Hippocampal formation (tissue), 2 donors: ENCODE measurements at regions not wholly inside any gene's neighbourhood (a gene's known extent, or its start where the extent isn't known, plus 50 kb on each side); places are given as distances from the start of the nearest gene placed in this dataset.

Experiments
- DNase-seq, 2 donors: peaks; one replicate each; lab custom pipeline; 2025; lab: John Stamatoyannopoulos, UW

DNA sequence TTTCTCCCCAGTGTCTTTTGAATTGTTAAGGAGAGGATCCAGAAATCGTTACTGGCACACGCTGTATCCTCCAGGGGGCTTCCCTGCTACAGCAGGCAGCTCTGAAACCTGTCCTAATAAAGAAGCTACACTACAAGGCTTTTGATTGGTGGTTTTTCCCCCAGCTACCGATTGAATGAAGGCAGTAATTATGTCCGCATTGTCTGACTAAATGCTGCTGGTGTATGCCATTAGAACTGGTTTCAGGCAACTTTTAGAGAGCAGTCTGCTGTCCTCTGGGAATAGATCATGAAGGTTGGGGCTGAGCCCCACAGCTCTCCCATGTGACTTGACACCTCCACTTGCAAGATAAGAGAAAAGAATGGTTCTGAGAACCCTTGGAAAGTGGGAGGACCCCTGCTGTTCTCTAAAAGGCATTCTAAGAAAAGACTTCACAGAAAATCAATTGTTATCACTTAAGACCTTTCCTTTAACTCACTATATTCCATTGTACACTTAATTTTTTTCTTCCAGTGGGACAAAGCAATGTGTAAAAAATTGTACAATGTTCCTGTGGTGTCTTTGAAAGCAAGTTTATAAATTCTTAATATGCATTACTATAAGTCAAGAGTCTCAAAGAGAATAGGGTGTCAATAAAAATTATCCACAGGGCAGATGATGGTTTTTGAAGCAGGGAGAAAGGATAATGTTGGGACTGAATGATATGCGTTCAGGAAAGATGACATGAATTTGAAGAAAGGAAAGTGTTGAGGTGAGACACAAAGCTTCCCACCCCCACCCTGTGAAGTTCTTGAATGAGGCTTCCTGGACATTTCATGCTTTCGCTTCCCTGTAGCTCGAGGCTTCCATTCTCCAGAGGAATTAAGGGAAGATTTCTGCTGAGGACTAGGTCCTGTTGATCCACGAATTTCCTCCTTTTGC, 53.0 kb upstream of the DAZL start:
- no peak for DNase-seq

DNA sequence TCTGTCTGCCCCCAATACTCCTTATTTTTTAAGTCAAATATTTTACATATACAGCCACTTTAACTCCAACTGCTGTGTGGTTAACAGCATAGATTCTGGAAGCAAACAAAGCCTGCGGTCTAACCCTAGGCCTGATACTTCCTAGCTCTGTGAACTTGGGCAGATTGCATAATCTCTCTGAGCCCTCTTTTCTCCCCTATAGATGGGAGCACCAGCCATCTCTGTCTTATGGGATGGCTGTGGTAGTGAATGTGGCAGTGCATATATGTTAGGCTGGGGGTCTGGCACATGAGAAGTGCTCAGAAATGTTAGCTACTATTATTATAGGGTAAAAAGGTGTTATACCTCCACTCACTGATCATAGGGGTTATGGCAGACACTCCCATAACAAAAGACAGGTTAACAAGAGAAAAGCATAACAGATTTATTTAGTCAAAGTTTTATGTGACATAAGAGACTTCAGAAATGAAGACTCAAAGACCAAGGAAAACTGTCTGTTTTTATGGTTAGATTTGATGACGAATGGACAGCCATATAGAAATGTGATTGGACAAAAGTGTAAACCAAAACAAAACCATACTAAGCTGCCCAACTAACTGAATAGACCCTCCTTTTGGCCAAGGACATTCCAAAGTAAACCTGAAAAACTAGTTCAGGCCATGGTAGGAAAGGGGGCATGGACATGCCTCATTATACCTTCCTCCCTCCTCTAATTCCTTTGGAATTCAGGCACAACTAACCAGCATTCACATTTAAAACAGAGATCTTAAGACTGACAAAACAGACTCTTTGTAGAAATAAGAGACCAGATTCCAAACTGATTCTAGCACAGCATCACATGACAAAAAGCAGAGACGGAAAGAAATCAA, 53.9 kb upstream of the DAZL start:
- DNase-seq = no peak

DNA sequence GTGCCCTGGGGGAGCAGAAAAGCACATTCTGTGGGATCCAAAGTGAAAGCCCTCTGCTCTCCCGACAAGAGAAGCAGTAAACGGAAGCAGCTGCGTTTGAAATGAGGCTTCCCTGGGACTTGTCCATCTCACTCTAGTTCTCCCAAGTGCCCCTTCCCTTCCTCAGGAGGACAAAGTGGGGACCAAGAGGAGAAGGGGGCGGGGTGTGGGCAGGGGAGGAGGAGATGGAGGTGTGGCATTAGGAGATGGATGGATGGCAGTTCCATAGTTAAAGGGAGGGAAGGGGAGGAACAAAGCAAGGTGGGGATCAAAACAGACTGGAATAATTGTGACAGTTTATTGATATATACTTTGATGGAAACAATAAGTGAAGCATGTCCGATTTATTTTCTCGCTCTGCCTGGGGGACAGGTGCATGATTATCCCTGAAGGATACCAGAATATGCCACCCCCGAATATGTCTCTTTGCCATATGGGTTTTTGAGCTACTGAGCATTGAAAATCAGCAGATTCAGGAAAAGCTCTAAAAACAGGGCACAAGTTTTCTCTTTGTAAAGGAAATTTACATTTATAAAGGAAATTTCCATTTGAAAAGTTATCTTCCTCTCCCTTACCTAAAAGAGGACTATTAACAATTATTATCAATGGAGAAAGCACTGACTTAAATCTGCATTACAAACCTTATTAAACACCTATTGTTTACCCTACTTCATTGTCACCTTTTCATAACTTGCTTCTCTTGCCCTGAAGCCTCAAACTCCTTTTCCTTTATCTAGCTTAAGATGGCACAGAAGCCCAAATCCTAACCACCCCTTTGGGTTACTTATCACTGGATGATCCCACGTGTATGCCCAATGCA, 58.9 kb upstream of the DAZL start:
- DNase-seq = no peak

DNA sequence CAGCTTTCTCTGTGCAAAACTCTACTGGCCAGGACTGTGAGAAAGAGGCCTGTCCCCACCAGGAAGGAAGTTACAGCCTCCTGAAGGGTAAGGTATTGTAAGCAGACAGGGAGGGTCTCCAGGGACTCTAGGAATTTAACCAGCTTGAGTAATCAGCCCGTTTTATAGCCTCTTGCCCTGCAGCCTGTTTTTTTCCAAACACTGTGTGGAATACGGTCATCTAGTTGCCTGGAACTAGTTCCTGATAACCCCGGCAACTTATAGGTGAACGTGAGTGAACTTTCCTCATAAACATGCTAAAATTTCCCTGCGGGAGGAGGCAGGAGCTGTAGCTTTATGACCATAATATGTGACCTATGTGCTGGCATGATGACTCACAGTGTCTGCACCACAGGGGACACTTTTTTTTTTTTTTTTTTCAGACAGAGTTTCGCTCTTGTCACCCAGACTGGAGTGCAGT, 60.1 kb upstream of the DAZL start:
- no peak for DNase-seq

DNA sequence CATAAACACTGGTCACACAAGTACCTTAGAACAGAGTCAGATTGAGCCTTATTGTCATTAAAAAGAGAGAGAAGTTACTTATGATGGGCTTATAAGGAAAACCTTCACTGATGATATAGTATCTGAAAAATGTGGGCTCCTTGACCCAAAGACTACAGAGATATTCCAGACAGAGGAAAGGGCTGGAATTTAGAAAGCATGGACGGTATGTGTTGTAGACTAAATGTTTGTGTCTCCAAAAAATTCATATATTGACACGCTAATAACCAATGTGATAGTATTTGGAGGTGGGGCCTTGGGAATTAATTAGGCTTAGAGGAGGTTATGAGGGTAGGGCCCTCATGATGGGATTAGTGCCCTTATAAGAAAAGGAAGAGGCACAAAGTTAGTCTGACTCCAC, 61.0 kb upstream of the DAZL start:
- DNase-seq = no peak

DNA sequence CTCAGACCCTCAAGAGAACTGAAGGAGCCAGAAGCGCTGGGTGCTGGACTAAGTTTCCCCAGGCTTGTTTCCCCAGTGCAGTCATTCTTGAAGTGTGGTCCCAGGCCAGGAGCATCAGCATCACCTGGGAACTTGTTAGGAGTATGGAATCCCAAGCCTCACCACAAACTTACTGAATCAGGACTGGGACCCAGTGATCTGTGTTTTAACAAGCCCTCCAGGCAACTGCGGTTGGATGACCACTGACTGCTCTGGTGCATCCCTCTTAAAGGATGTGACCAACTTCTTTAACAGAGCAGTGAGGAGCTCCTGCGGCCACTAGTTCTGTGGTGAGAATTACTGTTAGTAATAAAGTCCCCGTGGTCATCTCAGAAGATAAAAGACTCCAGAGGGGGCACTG, 62.4 kb upstream of the DAZL start:
- no peak for DNase-seq

DNA sequence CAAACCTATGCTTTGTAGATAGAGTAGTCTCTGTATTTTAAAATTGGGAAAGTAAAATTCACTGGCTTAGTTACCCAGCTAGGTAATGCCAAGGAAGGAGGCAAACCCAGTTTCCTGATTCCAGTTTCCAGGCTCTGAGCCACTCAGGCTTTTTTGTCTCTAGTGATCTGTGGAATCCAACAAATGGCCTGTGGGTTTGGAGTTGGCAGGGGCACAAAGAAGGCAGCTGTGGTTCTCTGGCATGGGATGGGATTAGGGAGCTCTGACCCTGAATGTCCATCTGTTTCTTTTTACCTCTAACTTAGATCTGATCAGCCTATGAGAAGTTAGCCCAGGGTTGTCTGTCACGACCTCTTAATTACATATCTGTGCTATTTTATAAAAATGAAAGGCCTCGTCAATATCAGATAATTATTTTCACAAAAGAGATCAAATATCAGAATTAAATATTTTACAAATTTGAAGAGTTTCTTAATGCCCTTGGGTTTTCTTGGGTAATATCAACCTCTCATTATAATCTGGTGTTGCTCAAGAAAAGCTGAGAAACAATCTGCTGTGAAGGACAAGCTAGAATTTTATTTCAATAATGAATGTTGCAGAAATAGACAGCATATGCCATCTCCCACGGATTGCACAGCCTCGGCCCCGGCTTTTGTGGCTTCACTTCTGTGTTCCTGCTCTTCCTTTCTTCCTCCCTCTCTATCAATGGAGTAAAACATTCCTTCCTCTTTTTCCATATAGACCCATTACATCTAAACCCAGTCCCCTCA, 63.7 kb upstream of the DAZL start:
- peak in 1 of 2 donors; percentile 28 for DNase-seq

DNA sequence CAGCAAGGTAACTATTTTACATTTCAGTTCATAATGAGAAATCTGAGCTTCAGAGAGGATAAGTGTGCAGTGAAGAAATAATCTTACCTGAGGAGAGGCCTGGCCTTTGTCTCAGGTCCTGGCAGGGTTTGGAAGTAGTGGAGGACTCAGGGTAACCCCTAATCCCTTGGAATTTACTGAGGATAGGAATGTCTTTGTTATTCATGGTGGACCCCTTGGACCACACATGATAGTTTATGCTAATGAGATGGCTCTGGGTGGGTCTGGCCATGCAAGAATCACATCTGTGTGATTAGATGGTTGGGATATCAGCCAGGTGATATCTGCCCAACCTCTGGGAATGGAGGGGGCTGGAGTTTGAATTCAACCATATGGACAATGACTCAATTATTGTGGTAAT, 65.0 kb upstream of the DAZL start:
- no peak for DNase-seq

DNA sequence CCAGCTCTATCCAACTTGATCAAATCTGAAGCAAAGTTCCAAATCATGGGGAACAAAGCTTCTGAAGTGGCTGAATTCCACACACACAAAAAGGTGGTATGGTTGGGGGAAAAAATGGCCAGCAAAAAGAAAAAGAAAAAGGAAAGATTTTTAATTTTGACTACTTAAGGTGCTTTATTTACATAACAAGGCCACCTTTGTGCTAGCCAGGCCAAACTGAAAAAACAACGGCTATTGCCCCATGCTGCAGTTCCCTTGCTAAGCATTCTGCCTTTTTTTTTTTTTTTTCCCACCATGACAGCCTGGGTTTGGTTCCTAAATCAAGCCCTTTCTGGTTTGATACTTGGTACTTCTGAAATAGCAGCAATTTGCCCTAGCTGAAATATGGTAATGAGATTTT, 66.5 kb upstream of the DAZL start:
- DNase-seq = no peak

DNA sequence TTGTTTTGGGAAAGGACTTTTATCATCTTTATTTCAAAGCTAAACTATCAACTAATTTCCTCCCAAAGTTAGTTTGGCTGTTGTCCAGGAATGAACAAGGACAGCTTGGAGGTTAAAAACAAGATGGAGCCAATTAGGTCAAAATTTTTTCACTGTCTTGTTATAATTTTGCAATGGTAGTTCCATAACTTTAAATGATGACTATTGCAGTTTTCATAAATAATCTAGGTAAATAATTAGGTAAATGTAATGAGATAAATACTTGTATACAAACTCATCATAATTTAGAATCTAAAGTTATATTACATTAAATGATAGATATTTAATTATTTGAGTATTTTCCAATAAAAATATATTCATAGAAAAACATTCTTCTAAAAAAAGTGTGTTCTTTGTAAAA, 68.3 kb upstream of the DAZL start:
- DNase-seq = no peak

DNA sequence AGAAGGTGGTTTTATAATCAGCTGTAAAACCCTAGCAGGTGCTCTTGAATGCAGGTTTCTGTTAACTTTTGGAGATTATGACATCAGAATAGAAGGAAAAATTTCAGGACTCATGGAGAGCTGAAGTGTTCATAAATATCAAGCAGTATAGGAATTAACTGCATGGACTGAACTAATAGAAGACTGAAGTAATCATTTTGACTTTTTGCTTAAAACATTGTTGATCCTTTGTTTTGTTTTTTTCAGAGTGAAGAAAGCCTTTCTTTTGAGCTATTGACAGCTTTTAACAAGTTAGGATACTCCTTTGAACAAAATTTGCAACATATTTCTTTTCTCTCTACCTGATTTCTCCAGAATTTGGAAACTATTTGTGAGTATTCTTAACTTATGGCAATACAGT, 70.6 kb upstream of the DAZL start:
- no peak for DNase-seq

DNA sequence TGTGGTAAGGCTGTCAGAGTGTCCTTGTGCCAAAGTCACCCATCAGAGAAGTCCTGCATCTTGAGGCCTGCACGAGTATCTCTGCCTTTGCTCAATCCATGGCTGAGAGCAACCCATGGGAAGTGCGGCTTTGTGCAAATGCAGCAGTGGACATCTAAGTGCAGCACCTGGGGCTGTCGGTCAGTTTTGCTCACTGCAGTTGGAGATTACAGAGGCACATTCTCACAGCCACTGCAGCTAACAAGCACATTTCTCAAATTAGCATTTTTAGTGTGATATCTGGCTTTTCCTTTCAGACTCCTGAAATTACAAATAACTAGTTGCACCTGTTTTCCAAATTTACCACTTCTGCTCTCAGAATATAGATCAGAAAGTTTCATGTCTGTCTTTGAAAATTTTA, 81.5 kb upstream of the DAZL start:
- DNase-seq = no peak

DNA sequence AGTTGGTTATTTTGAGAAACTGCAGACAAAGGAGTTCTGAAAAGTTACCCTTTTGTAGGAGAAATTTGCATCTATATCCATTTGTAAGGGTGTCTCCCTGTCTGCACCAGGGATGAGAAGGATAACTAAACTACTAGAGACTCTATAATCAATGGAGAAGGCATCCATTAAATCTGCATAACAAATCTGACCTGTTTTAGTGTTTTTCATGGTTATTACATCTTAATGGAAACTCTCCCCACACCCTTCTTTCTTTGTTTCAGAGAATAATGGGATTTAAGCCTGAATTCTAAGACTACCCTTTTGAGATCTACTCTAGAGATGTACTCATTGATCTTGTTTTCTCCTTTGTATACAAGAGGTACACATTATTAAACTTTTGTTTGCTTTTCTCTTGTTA, 82.0 kb upstream of the DAZL start:
- no peak for DNase-seq

DNA sequence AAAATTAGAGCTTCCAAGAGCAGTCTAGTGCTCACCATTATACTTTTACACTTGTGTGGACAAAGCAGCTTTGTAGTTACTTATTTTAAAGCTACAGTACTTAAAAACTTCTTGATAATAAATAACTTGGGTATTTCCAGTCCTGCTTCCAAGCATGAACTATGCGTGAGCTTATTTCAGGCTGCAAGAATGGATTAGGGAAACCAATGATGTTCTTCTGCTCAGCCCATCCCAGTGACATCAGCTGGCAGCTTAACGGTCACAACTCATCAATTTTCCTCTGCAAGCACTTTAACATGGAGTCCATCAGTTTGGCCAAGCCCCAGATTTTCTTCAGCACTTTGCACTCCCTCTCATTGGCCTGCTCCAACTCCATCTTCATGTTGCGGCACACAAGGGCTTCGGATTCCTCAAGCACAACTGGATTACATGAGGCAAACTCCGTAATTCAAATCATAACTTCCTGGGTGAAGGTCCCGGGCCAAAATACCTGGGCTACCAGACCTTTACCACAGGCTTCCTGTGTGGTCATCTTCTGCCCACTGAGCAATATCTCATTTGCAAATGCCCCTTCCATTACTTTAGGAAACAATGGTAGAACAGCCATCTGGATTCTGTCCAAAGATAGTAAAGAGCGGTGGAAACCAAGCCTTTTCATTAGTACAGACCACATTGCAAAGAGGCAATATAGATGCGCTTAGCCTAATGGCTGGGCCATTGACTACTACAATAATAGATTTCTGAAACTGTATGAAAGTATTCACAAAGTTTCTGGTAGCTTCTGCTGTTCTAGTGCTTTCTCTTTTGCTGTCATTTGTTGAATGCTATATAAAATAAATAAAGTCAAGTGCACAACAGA, 87.5 kb upstream of the DAZL start:
- DNase-seq = no peak

DNA sequence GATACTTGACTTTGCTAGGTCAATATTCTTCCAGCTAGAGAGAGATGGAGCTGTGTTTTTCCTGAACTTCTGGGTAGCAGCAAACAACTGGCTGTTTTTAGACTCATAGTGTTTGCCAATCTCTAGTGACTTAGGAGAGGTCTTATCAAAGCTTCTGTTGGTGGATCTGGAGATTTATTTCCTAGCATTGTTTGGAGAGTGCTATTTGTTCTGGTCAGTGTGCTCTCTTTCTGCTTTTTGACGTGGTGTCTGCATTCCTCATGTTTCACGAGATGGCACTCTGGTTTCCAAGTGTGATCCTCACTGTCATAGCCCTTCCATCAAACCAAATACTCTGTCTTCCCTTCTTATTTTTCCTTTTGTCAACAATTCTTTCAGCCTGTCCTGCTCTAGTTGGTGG, 88.6 kb upstream of the DAZL start:
- no peak for DNase-seq

DNA sequence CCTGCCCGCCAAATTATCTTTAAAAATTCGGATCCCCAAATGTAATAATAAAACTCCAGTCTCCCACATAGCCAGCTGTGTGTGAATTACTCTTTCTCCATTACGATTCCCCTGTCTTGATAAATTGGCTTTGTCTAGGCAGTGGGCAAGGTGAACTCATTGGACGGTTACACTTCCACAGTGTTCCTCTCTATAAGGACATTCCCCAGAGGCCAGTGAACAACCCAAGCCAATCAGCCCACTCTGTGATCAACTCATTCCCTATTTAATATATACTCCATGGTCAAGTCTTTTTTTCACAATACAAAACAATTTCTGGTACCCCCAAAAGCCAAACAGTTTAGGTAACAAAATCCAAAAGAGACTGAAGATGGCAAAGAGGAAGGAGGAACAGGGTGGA, 90.5 kb upstream of the DAZL start:
- no peak for DNase-seq

DNA sequence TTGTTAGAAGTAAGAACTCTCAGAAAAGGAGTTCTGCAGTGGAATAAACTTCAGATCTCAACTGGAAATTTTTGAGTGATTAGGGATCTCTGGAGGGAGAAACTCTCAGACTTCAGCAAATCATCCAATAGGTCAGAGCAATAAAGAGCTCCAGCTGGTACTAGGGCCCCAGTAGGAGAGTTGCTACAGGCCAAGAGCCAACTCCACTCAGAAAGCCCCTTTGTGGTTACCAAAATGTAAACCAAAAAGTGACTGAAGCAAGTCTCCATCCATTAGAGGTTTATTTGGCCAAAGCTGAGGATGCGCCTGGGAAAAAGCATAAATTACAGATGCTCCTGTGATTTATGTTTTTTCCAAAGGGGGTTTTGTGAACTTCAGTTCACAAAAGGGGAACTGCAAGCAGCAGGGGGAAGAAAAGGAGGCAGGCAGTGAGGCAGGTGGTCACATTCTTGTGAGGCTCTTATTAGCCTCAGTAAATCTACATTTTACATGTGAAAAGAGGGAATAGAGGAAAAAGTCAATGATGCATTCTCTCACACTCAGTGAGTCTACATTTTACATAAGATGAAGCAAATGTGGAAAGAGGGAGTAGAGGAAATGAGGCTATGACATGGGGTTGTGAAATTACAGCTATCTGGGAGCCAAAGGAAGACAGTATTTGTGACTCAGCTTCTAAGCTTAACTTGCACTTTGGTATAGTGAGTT, 92.4 kb upstream of the DAZL start:
- DNase-seq = no peak

DNA sequence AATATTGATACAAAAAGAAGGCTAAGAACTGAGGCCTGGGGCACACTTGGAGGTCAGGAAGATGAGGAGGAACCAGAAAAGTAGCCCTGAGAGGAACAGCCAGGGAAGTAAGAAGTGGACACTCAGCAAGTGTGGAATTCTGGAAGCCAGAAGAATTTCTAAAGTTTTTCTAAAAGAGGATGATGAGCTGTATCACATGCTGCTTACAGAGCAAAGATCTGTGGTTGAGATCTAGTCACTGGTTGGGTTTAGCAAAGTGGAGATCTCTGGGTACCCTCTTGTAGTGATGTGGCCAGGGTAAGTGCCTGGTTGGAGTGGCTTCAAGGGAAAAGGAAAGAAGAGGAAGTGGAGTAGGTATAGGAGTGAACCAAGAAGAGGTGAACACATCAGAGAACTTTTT, 95.4 kb upstream of the DAZL start:
- DNase-seq = no peak

DNA sequence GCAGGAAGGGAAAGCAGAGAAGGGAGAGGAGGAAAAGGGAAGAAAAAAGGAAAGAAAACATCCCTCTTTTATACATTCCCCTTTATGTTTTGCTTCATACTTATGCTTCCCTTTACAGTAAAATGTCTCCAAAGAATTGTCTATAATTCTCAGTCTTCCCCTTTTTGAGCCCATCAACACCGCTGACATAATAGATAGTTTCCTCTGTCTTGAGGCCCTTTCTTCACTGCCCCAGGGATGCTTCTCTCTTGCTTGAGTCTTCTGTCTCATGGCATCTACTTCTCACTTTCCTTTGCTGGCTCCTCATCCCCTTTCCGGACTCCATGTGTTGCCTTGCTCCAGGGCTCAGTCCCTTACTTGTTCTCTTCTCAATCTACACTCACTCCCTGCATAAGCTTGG, 99.7 kb upstream of the DAZL start:
- no peak for DNase-seq

DNA sequence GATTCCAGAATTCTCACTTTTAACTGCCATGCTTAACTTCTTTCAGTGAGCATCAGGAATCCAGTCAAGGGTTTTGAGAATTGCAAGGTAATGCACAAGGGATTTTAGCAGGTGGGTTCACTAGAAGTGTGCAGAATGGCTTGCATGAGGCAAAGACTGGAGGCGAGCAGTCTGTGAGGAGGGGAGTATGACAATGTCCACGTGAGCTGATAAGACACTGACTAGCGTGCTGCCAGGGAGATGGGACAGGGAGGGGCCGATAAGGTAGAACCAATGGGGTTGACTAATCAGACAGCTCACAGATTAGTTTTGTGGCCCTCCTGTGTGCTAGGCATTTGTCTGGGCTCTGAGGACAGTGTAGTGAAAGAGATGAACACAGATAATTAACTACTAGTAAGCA, 102.0 kb upstream of the DAZL start:
- no peak for DNase-seq
